EH (cell line): ENCODE measurements at regions not wholly inside any gene's neighbourhood (a gene's known extent, or its start where the extent isn't known, plus 50 kb on each side); places are given as distances from the start of the nearest gene placed in this dataset.

Source experiments
- DNase-seq: peaks from one replicate; pipeline ENCODE4 v3.0.0-alpha.2; 2015; ENCODE audit warnings: low read depth

- no peak for DNase-seq
Observed at GRCh38 chr5:123811831-123812230, 299.9 kb downstream of the CSNK1G3 start.

- DNase-seq, result no peak
Observed at GRCh38 chr5:123810746-123811340, 298.9 kb downstream of the CSNK1G3 start.

DNA sequence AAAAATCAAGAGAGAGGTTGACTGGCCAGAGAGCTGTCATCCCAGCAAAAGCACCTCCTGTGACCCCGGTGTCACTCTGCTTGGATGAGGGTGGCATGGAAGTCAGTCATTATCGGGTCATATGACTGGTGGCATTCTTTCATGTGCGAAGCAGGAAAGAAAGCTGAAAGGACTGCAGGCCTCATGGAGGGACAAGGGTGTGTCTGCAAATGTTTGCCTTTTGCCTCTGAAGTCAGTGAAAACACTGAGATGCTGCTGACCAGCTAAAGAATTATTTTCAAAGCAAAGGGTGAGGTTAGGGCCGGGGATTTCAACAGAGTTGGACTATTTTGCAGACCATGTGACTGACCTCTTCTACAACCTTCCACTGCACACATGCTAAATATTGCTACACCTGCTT, 298.3 kb downstream of the CSNK1G3 start:
- DNase-seq, result no peak

DNA sequence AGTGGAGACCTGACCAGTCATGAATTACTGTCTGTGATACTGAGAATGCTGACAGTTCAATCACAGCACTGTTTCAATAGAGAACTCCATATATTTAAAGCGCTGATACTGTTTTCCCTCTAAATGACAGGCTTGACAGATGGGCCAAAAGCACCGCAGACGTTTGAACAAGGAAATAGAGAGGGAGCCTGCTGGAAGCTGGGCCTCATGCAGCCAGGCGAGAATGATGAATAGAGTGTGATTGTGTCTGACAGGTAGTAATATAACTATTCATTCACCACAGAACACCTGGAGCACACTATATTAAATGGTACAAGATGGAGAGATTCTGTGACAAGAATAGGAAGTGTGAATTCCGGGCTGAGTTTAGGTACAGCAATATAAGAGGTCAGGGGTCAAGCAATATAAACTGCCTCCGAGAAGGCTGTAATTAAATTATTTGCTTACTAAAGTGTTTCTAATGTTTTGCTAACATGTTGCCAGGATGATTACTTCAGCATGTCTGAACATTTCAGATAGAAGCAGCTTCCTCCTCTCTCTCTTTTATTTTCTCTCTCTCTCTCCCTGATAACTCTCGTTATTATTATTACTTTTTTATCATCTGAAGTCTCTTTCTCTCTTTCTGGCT, 297.7 kb downstream of the CSNK1G3 start:
- DNase-seq, result no peak

GRCh38 chr5:123808461-123809380, 296.7 kb downstream of the CSNK1G3 start:
- DNase-seq, result no peak

DNA sequence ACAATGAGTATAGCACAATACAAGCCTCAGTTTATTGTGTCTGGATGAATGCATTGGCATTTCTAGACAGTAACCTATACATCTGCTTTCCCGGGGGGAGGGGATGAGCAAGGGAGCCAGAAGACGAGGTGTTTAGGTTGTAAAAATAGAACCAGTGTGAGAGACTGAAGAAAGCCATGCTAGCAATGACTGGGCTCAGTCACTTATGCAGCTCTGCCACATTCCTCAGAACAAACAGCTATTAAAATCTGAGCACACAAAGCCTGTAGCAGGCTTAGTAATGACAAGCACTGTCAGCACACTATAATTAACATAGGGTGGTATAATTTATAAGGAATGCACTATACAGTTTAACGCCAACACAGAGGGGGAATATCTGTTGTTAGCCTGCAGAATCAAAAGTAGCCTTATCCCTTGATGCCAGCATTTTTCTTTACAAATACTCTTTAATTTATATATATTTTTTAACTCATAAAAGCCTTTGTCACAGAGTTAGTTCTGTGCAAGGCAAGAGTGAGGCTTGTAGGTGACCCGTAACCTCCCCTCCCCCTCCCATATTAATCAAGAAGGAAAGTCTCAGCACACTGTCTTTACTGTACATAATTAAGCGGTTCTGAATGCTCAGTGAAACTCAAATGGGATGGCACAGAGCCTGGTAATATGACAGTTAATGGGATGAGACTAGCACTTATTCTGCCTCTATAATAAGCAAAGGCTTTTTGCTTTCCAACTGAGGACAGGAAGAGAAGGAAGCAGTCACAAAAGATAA, 295.4 kb downstream of the CSNK1G3 start:
- DNase-seq, result peak; percentile 66

DNA sequence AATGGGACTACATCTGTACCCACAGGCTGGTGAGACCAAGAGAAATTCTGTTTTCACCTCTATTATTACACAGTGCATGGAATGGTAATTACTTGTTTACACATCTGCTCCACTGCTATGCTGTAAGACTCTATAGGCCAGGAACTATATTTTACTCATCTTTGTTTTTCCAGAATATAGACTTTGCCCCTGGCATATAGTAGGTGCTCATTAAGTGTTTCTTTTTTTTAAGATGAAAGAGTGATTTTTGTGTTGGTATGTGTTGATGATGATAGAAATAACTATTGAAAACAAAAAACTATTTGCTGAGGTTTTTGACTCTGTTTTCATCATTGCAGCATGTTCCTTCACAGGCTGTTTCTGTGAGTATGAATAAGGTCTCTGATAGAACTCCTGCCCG, 294.7 kb downstream of the CSNK1G3 start:
- DNase-seq, result no peak

DNA sequence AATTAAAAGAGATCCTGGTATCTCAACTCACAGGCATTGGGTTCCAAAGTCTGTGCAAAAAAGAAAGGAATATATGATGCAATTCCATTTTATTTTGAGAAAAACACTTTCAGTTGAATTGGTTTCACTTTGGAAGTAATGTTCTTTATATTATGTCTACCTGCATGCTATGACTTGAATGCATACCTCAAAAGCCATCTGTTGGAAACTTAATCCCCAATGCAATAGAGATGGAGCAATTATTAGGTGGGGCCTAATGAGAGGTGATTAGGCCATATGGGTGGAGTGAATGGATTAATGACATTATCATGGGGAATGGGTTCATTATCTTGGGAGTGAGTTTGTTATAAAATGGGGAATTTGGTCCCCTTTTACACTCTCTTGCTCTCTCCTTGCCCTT, 293.3 kb downstream of the CSNK1G3 start:
- no peak for DNase-seq

DNA sequence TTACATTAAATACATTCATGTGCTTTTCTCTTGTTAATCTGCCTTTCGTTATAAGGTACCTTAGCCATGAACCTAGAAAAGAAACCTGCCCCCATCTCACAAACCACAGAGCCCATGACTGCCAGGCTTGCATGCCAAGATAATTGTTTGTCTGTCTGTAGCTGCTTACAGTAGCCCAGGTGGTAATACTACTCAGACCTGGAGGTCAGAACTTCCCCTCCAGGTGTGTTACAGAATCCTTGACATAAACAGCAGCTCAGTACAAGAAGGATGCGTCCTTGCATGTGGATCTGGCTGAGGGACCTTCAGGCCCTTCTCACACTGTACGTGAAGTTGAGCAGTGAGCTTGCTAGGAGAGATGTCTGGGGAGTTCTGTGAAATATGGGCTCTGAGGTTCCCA, 291.4 kb downstream of the CSNK1G3 start:
- DNase-seq, result no peak

DNA sequence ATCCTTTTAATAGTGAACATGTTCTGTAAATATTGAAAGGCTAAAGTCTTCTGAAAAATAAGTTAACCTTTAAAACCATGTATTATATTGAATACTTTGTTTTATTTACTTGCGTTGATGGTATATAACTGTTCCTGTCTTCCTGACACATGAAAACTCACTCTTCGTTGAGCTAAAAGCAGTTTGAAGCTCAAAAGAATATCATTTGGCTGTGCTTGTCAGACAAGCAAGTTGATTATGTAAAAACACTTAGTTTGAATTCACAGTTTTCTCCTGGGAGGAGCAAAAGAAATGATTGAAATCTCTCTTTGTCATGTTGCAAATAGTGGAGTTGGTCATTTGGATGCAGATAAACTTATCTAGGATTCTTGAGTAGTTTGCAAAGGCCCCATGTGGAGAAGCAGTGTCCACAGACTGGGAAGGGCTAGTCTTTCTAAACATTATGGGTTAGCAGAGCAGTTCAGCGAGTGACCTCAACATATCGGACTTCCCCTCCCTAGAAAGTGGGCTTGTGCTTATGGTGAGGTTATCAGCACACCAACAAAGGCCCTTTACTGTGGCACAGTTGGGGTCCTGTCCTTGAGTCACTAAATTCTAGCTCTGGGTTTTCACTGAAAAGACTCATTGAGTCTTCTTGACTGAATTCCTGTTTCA, 290.4 kb downstream of the CSNK1G3 start:
- DNase-seq, result no peak

DNA sequence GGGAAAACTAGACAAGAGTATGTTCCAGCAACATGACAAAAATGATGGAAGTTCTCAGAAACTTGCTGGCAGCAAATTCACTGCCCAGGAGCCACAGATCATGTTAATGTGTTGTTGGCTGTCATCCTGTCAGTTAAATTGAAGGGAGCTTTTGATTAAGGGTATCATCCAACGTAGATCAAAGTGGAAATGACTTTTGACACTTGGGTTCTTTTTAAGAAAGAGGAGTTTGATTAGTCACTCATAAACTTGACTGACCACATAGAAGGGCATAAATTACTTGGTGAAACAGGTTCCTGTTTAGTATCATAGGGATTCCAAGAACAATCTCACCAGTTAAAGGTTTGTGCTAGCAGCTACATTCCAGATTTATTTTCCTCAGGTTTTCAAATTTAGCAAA, 288.7 kb downstream of the CSNK1G3 start:
- no peak for DNase-seq

GRCh38 chr5:123795688-123796087, 283.7 kb downstream of the CSNK1G3 start:
- peak; percentile 16 for DNase-seq

GRCh38 chr5:123790226-123790625, 278.2 kb downstream of the CSNK1G3 start:
- DNase-seq, result no peak

GRCh38 chr5:123787635-123788034, 275.7 kb downstream of the CSNK1G3 start:
- no peak for DNase-seq

- no peak for DNase-seq
Observed at GRCh38 chr5:123787136-123787535, 275.2 kb downstream of the CSNK1G3 start.

GRCh38 chr5:123786411-123786810, 274.4 kb downstream of the CSNK1G3 start:
- DNase-seq, result no peak

- peak; percentile 70 for DNase-seq
Observed at GRCh38 chr5:123785162-123786071, 273.4 kb downstream of the CSNK1G3 start.

DNA sequence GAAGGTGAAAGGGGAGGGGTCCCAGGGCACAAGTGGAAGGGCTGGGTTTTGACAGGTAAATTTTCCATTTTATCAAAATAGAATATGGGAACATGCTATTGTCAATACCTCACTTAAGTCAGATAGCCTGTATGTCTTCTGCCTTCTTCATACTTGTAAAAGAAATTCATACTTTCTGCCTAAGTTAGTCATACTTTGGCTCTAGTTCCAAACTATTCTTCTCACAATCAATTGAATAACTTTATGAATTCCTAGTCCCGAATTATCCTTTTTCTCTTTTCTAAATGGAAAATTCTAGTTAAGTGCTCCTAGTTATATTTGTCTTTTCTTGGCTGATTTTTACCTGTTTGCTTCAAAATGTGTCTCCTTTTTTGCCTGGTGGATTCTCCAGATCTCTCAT, 271.4 kb downstream of the CSNK1G3 start:
- no peak for DNase-seq

GRCh38 chr5:123778641-123779040, 266.7 kb downstream of the CSNK1G3 start:
- no peak for DNase-seq

DNA sequence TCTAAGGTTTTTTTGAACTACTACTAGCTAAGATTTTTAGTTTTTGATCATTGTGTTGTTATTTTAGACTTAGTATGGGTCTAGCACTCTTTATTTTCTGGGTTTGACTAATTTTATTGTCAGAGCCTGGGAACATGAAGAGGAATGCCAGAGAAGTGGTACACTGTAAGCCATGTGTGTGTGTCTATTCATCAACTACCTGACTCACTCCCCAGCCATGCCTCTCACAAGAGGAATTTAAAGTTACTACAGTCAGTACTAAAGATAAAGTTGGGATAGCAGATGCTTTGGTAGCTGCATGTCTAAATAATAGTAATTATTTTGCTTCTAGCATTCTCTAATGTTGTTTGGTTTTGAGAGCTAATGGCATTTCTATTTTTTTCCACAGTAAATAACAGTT, 264.8 kb downstream of the CSNK1G3 start:
- peak; percentile 83 for DNase-seq

DNA sequence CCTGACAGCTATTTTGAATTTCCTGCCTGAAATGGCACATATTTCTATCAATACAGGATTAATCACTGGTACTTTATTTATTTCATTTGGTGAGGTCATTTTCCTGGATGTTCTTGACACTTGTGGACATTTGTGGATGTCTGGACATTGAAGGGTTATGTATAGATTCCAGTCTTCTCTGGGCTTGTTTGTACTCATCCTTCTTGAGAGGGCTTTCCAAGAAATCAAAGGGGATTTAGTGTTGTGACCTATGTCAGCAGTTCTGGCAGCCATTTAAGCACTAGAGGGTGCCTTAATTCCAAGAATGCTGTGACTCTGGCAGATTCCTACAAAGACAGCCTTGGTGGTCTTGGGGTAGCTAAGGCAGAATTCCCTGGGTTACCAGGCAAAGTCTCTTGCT, 259.7 kb downstream of the CSNK1G3 start:
- DNase-seq, result no peak
